Nephron (organoid): ENCODE measurements at regions not wholly inside any gene's neighbourhood (a gene's known extent, or its start where the extent isn't known, plus 50 kb on each side); places are given as distances from the start of the nearest gene placed in this dataset.

Source experiments
- H3K27ac Mint-ChIP-seq, 3 experiments: 2 replicates each; pipeline ENCODE4 v1.8.0; 2020; ENCODE audit warnings: mixed read lengths in 3 of 3, mild to moderate bottlenecking in 2 of 3, moderate library complexity in 1 of 3
- H3K27me3 Mint-ChIP-seq: 2 replicates; pipeline ENCODE4 v1.8.0; 2021; ENCODE audit warnings: low read depth, mild to moderate bottlenecking, moderate library complexity, mixed read lengths
- H3K36me3 Mint-ChIP-seq: 2 replicates; pipeline ENCODE4 v1.8.0; 2020; ENCODE audit warnings: low read depth, mixed read lengths
- H3K4me1 Mint-ChIP-seq: 2 replicates; pipeline ENCODE4 v1.8.0; 2020; ENCODE audit warnings: mixed read lengths
- H3K4me3 Mint-ChIP-seq, 3 experiments: 2 replicates each; pipeline ENCODE4 v1.8.0; 2020; ENCODE audit warnings: mild to moderate bottlenecking in 3 of 3, mixed read lengths in 3 of 3, moderate library complexity in 2 of 3
- H3K9me3 Mint-ChIP-seq: 2 replicates; pipeline ENCODE4 v1.8.0; 2020; ENCODE audit warnings: mixed read lengths
- TF ChIP-seq, protein P1 (sequence below), 3 experiments: fragments of 200-600 bp; sonication (generic); IDR thresholded peaks; one replicate each; pipeline ENCODE4 v1.5.0; 2021; ENCODE audit warnings: antibody characterized with exemption in 3 of 3; ENCODE audit not compliant: unreplicated experiment in 3 of 3

DNA sequence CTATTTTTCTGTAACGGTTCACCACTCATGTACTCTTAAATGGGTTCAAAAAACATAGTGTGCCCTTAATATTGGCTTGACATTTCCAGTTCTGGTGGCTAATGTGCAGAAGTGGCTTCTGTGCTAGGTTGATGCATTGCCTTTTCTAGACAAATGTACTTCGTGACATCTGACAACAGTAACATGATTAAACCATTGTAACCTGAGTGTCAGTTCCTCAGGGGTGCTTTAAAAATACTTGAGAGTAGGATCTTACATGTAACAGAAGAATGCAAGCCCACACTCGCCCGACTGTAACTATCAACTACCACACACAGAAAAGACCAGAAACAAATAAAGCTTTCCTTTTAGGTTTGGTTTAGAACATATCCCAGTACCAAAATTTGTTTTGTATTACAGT lies 393.4 kb upstream of the NFE2L3 start:
- H3K27me3 Mint-ChIP-seq = no peaks in the 10 kb centered on the region
- H3K4me3 Mint-ChIP-seq = peak overlapping the region in 1 of 3 experiments; percentile 11
- peaks cover 2% of the 10 kb centered on the region for H3K9me3 Mint-ChIP-seq
- no peaks in the 10 kb centered on the region for H3K36me3 Mint-ChIP-seq
- TF ChIP-seq, protein P1, sequence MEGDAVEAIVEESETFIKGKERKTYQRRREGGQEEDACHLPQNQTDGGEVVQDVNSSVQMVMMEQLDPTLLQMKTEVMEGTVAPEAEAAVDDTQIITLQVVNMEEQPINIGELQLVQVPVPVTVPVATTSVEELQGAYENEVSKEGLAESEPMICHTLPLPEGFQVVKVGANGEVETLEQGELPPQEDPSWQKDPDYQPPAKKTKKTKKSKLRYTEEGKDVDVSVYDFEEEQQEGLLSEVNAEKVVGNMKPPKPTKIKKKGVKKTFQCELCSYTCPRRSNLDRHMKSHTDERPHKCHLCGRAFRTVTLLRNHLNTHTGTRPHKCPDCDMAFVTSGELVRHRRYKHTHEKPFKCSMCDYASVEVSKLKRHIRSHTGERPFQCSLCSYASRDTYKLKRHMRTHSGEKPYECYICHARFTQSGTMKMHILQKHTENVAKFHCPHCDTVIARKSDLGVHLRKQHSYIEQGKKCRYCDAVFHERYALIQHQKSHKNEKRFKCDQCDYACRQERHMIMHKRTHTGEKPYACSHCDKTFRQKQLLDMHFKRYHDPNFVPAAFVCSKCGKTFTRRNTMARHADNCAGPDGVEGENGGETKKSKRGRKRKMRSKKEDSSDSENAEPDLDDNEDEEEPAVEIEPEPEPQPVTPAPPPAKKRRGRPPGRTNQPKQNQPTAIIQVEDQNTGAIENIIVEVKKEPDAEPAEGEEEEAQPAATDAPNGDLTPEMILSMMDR (IDR thresholded peaks at IDR 0.05; ENCODE audit: unreplicated experiment in 3 of 3) = no peak
- peak overlapping the region; percentile 18 to 62 (median 56) for H3K27ac Mint-ChIP-seq
- peaks cover 70% of the 10 kb centered on the region for H3K4me1 Mint-ChIP-seq

DNA sequence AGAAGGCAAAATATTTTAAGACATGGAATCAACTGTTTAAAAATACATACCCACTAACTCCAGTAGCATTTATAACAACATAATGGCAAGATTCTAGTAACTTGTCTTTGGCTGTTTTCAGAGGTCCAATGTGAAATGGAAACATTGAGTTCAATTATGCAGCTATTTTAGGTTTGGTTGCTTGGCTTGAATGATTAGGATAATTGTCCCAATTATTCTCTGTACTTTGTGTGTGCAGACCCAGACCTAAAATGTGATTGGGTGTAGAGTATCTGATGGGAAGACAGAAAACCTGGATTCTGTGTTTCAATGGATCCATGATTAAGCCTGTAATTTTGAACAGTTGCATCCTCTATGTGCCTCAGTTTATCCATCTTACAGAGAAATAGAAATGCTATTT lies 392.7 kb upstream of the NFE2L3 start:
- H3K4me3 Mint-ChIP-seq = no peak overlapping the region
- H3K9me3 Mint-ChIP-seq = peaks cover 2% of the 10 kb centered on the region
- no peaks in the 10 kb centered on the region for H3K27me3 Mint-ChIP-seq
- H3K36me3 Mint-ChIP-seq = no peaks in the 10 kb centered on the region
- TF ChIP-seq, protein P1 (IDR thresholded peaks at IDR 0.05; ENCODE audit: unreplicated experiment in 3 of 3) = no peak
- H3K4me1 Mint-ChIP-seq = peaks cover 68% of the 10 kb centered on the region
- peak overlapping the region in 2 of 3 experiments; percentile 18 to 42 for H3K27ac Mint-ChIP-seq

DNA sequence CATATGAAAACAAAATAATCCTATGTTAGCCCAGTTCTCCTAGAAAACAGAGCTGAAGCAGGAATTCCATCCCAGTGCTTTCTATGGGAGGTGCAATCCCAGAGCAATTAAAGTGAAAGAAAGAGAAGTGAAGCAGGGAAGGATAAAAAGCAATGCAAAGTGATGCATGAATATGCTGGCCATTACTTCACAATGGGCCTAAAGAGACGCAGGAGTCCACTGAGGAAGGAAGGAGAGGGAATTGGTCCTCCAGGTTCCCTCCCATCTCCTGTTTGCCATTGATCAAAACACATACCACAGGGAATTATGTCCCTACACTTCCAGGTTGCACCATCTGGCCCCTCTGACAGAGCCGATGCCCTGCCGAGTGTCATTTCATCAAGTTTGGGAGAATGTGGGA lies 392.2 kb upstream of the NFE2L3 start:
- Mint-ChIP-seq H3K4me3 (peak overlapping the region in 1 of 3 experiments; percentile 3), H3K9me3 (peaks cover 2% of the 10 kb centered on the region), H3K27ac (peak overlapping the region; percentile 3 to 18 (median 18)), H3K4me1 (peaks cover 66% of the 10 kb centered on the region), H3K27me3 (no peaks in the 10 kb centered on the region), H3K36me3 (no peaks in the 10 kb centered on the region)
- TF ChIP-seq, protein P1 (IDR thresholded peaks at IDR 0.05; ENCODE audit: unreplicated experiment in 3 of 3) = no peak

- H3K4me3 Mint-ChIP-seq = no peak overlapping the region
- peaks cover 2% of the 10 kb centered on the region for H3K9me3 Mint-ChIP-seq
- TF ChIP-seq, protein P1 (IDR thresholded peaks at IDR 0.05; ENCODE audit: unreplicated experiment in 3 of 3) = no peak
- no peak overlapping the region for H3K27ac Mint-ChIP-seq
- H3K36me3 Mint-ChIP-seq = no peaks in the 10 kb centered on the region
- H3K4me1 Mint-ChIP-seq = peaks cover 66% of the 10 kb centered on the region
- no peaks in the 10 kb centered on the region for H3K27me3 Mint-ChIP-seq
Measured at GRCh38 chr7:25762511-25763462, 389.2 kb upstream of the NFE2L3 start.

DNA sequence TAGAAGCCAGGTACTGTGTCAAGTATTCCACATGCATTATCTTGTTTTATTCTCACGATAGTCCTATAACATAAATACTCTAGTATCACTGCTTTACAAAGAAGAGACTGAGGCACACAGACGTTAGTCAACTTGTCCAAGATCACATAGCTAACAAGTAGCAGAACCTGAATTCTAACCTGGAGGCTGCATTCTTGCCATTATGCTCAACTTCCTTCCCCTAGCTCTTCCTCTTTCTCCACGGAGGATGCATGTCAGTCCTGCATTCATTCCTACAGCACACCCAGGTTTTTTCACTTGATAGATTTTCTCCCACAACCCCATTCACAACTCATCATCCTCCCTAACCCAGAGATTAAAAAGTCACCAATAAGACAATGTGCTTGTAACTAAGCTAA lies 388.5 kb upstream of the NFE2L3 start:
- Mint-ChIP-seq H3K36me3 (no peaks in the 10 kb centered on the region), H3K27ac (peak overlapping the region in 1 of 3 experiments; percentile 3), H3K27me3 (no peaks in the 10 kb centered on the region), H3K9me3 (peaks cover 2% of the 10 kb centered on the region), H3K4me3 (no peak overlapping the region), H3K4me1 (peaks cover 69% of the 10 kb centered on the region)
- TF ChIP-seq, protein P1 (IDR thresholded peaks at IDR 0.05; ENCODE audit: unreplicated experiment in 3 of 3) = no peak
